K562 (cell line): ENCODE measurements at regions not wholly inside any gene's neighbourhood (a gene's known extent, or its start where the extent isn't known, plus 50 kb on each side); places are given as distances from the start of the nearest gene placed in this dataset.

ENCODE experiments used
- CBX5 ChIP-seq: IDR thresholded peaks from 2 replicates; pipeline ENCODE4 v1.6.1; 2014; ENCODE audit warnings: low read depth, borderline replicate concordance
- CTCF ChIP-seq, 3 experiments: IDR thresholded peaks in 2 of 3; conservative IDR thresholded peaks in 1 of 3; 2 replicates each; pipeline ENCODE4 v1.5.1; 2011 to 2012; ENCODE audit warnings: low read length in 3 of 3, mild to moderate bottlenecking in 3 of 3, control low read depth in 2 of 3, improper control_type of control experiment in 1 of 3, inconsistent platforms in 1 of 3, low read depth in 1 of 3, mixed read lengths in 1 of 3, moderate library complexity in 1 of 3; ENCODE audit not compliant: insufficient read depth in 2 of 3
- JUN ChIP-seq, 2 experiments: sonication (generic) in 1 of 2; formaldehyde crosslinking in 1 of 2; IDR thresholded peaks; 2 replicates each; pipeline versions ENCODE4 v1.6.1 to v1.8.0; 2012 to 2022; ENCODE audit warnings: borderline replicate concordance in 2 of 2, mild to moderate bottlenecking in 2 of 2, improper control_type of control experiment in 1 of 2, low read depth in 1 of 2, low read length in 1 of 2, missing genetic modification reagents in 1 of 2
- NR3C1 ChIP-seq: sonication (generic); formaldehyde crosslinking; IDR thresholded peaks from 2 replicates; pipeline ENCODE4 v1.8.1; 2022; ENCODE audit warnings: missing genetic modification reagents
- ZKSCAN3 ChIP-seq: fragments of 250-450 bp; sonication (Bioruptor Pico); IDR thresholded peaks from 2 replicates; pipeline ENCODE4 v1.4.0; 2020
- ZNF263 ChIP-seq: sonication (generic); formaldehyde crosslinking; IDR thresholded peaks from 2 replicates; pipeline ENCODE4 v1.8.0; 2022; ENCODE audit warnings: mild to moderate bottlenecking, missing genetic modification reagents, borderline replicate concordance

- TF ChIP-seq ZNF263, result no peak
- no peak for TF ChIP-seq CBX5
- no peak for TF ChIP-seq JUN (IDR thresholded peaks at IDR 0.05; ENCODE audit: borderline replicate concordance, low read depth, low read length)
- TF ChIP-seq JUN (CRISPR knock-in tag; IDR thresholded peaks at IDR 0.05; ENCODE audit: borderline replicate concordance), result no peak
- no peak for TF ChIP-seq ZKSCAN3
- TF ChIP-seq CTCF (IDR thresholded peaks at IDR 0.05 in 2 of 3, conservative IDR thresholded peaks at IDR 0.05 in 1 of 3; ENCODE audit: insufficient read depth in 2 of 3, low read depth in 1 of 3, low read length in 3 of 3), result no peak
- no peak for TF ChIP-seq NR3C1 (CRISPR knock-in tag)
Measured at GRCh38 chr20:55641497-55641896, 363.8 kb downstream of the CBLN4 start.
